Endothelial cell of umbilical vein (primary cell): ENCODE measurements at regions not wholly inside any gene's neighbourhood (a gene's known extent, or its start where the extent isn't known, plus 50 kb on each side); places are given as distances from the start of the nearest gene placed in this dataset.

Experiments
- CTCF ChIP-seq, 2 donors: IDR thresholded peaks; 1 replicate in 1 of 2; 2 replicates in 1 of 2; pipeline ENCODE4 v1.5.1; 2011; ENCODE audit warnings: low read length in 2 of 2, mild to moderate bottlenecking in 2 of 2, moderate library complexity in 2 of 2, control low read depth in 1 of 2, inconsistent platforms in 1 of 2, low read depth in 1 of 2; ENCODE audit not compliant: insufficient read depth in 1 of 2; ENCODE audit errors: extremely low read depth in 1 of 2
- EZH2 ChIP-seq: IDR thresholded peaks from 2 replicates; pipeline ENCODE4 v1.6.1; 2012; ENCODE audit warnings: borderline replicate concordance, low read depth, mild to moderate bottlenecking, moderate library complexity, low read length, inconsistent platforms; ENCODE audit not compliant: severe bottlenecking
- FOS ChIP-seq: IDR thresholded peaks from 2 replicates; pipeline ENCODE4 v1.6.1; 2011; ENCODE audit warnings: mild to moderate bottlenecking, low read length, moderate library complexity, borderline replicate concordance; ENCODE audit not compliant: insufficient read depth
- MAX ChIP-seq: IDR thresholded peaks from 2 replicates; pipeline ENCODE4 v1.6.1; 2011; ENCODE audit not compliant: insufficient read depth, insufficient read length
- POLR2A ChIP-seq: IDR thresholded peaks from 2 replicates; pipeline ENCODE4 v1.6.1; 2012; ENCODE audit warnings: low read depth, mild to moderate bottlenecking, control low read depth, low read length

GRCh38 chr2:71939588-71940535 is 207.8 kb downstream of the CYP26B1 start:
- TF ChIP-seq EZH2 (no peak), CTCF (IDR thresholded peaks at IDR 0.05; ENCODE audit: extremely low read depth in 1 of 2, insufficient read depth in 1 of 2, low read depth in 1 of 2, low read length in 2 of 2) (no peak), POLR2A (no peak), FOS (no peak), MAX (no peak)
